Lower leg skin (tissue), 3 donors: ENCODE measurements at regions not wholly inside any gene's neighbourhood (a gene's known extent, or its start where the extent isn't known, plus 50 kb on each side); places are given as distances from the start of the nearest gene placed in this dataset.

ENCODE experiments used
- POLR2A ChIP-seq, 2 donors: fragments of 450-650 bp; IDR thresholded peaks; one replicate each; pipeline ENCODE4 v1.6.1; 2016 to 2017; ENCODE audit warnings: antibody characterized with exemption in 2 of 2, mild to moderate bottlenecking in 1 of 2, moderate library complexity in 1 of 2
- TF ChIP-seq, protein P1 (sequence below), 3 donors: fragments of 450-650 bp; IDR thresholded peaks; one replicate each; pipeline ENCODE4 v1.5.1; 2016; ENCODE audit warnings: antibody characterized with exemption in 3 of 3, mild to moderate bottlenecking in 3 of 3, moderate library complexity in 2 of 3

DNA sequence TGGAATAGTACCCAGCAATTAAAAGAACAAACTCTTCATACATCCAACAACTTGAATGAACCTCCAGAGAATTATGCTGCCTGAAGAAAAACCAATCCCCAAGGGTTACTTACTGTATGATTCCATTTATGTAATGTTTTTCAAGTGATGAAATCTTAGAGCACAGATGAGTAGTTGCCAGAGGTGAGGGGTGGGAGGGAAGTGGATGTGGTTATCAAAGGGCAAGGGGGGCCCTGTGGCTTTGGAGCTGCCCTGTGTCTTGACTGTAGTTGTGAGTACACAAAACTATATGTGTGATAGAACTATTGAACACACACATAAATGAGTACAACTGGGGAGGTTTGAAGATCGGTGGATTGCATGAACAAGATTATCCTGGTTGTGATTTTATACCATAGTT lies 115.8 kb upstream of the SLC25A48 start:
- TF ChIP-seq, protein P1, sequence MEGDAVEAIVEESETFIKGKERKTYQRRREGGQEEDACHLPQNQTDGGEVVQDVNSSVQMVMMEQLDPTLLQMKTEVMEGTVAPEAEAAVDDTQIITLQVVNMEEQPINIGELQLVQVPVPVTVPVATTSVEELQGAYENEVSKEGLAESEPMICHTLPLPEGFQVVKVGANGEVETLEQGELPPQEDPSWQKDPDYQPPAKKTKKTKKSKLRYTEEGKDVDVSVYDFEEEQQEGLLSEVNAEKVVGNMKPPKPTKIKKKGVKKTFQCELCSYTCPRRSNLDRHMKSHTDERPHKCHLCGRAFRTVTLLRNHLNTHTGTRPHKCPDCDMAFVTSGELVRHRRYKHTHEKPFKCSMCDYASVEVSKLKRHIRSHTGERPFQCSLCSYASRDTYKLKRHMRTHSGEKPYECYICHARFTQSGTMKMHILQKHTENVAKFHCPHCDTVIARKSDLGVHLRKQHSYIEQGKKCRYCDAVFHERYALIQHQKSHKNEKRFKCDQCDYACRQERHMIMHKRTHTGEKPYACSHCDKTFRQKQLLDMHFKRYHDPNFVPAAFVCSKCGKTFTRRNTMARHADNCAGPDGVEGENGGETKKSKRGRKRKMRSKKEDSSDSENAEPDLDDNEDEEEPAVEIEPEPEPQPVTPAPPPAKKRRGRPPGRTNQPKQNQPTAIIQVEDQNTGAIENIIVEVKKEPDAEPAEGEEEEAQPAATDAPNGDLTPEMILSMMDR (IDR thresholded peaks at IDR 0.05) = no peak
- no peak for TF ChIP-seq POLR2A (IDR thresholded peaks at IDR 0.05)
